A673 (cell line): ENCODE measurements at regions not wholly inside any gene's neighbourhood (a gene's known extent, or its start where the extent isn't known, plus 50 kb on each side); places are given as distances from the start of the nearest gene placed in this dataset.

Experiments used
- EZH2 ChIP-seq: fragments of 200-600 bp; sonication (generic); IDR thresholded peaks from 2 replicates; pipeline ENCODE4 v1.6.1; 2017; ENCODE audit warnings: borderline replicate concordance, low read depth, mild to moderate bottlenecking, mixed read lengths, antibody characterized with exemption, low read length; ENCODE audit not compliant: poor library complexity, severe bottlenecking
- TF ChIP-seq, protein P1 (sequence below): fragments of 300-800, 200-600 bp; sonication (generic); conservative IDR thresholded peaks from 2 replicates; pipeline ENCODE4 v1.5.1; 2017; ENCODE audit warnings: low read depth, mild to moderate bottlenecking, antibody characterized with exemption, low read length, moderate library complexity, mixed read lengths

DNA sequence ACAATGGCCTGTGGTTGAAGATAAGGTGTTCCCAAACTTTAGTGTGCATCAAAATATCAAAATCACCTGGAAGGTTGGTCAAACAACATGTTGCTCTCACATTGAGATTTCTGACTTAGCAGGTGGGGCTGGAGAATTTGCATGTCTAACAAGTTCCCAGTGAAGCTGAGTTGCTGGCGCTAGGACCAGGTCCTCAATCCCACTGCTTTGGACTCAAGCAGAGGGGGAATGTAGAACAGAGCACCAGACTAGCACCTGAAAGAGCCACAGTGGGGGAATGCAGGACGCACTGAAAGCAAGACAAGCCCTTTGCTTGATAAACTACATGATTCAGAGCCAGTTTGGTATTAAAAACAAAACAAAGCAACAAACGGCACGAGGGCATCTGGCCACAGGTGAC, 458.1 kb downstream of the MTRR start:
- TF ChIP-seq, protein P1, sequence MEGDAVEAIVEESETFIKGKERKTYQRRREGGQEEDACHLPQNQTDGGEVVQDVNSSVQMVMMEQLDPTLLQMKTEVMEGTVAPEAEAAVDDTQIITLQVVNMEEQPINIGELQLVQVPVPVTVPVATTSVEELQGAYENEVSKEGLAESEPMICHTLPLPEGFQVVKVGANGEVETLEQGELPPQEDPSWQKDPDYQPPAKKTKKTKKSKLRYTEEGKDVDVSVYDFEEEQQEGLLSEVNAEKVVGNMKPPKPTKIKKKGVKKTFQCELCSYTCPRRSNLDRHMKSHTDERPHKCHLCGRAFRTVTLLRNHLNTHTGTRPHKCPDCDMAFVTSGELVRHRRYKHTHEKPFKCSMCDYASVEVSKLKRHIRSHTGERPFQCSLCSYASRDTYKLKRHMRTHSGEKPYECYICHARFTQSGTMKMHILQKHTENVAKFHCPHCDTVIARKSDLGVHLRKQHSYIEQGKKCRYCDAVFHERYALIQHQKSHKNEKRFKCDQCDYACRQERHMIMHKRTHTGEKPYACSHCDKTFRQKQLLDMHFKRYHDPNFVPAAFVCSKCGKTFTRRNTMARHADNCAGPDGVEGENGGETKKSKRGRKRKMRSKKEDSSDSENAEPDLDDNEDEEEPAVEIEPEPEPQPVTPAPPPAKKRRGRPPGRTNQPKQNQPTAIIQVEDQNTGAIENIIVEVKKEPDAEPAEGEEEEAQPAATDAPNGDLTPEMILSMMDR, result no peak
- TF ChIP-seq EZH2, result no peak
